ENCODE measurements at regions not wholly inside any gene's neighbourhood (a gene's known extent, or its start where the extent isn't known, plus 50 kb on each side); places are given as distances from the start of the nearest gene placed in this dataset.

GRCh38 chr3:30510596-30510995, 95.8 kb upstream of the TGFBR2 start:
- no peak for DNase-seq (ENCODE audit: low spot score)
- no peak for TF ChIP-seq CTCF (IDR thresholded peaks at IDR 0.05; ENCODE audit: borderline replicate concordance, control extremely low read depth, extremely low read depth, insufficient read depth, missing control alignments)
- in situ Hi-C loops (cut with MboI; ENCODE audit: low sequenced_read_pairs, unreplicated experiment) = no loop called here

- TF ChIP-seq CTCF (IDR thresholded peaks at IDR 0.05; ENCODE audit: borderline replicate concordance, control extremely low read depth, extremely low read depth, insufficient read depth, missing control alignments) = no peak
- DNase-seq (ENCODE audit: low spot score) = no peak
- in situ Hi-C loops (cut with MboI; ENCODE audit: low sequenced_read_pairs, unreplicated experiment) = no loop called here
Observed at GRCh38 chr3:30511524-30512251, 94.7 kb upstream of the TGFBR2 start.

- TF ChIP-seq CTCF (IDR thresholded peaks at IDR 0.05; ENCODE audit: borderline replicate concordance, control extremely low read depth, extremely low read depth, insufficient read depth, missing control alignments) = no peak
- DNase-seq (ENCODE audit: low spot score) = no peak
- in situ Hi-C loops (cut with MboI; ENCODE audit: low sequenced_read_pairs, unreplicated experiment) = no loop called here
Observed at GRCh38 chr3:30512576-30512975, 93.8 kb upstream of the TGFBR2 start.

- in situ Hi-C loops (cut with MboI; ENCODE audit: low sequenced_read_pairs, unreplicated experiment) = no loop called here
Observed at GRCh38 chr3:30513374-30514152, 92.8 kb upstream of the TGFBR2 start.

GRCh38 chr3:30516238-30516637, 90.2 kb upstream of the TGFBR2 start:
- no peak for TF ChIP-seq CTCF (IDR thresholded peaks at IDR 0.05; ENCODE audit: borderline replicate concordance, control extremely low read depth, extremely low read depth, insufficient read depth, missing control alignments)
- in situ Hi-C loops (cut with MboI; ENCODE audit: low sequenced_read_pairs, unreplicated experiment) = no loop called here
- DNase-seq (ENCODE audit: low spot score) = no peak

More at GRCh38 chr3:30513374-30514152, 92.8 kb upstream of the TGFBR2 start:
- no peak for TF ChIP-seq CTCF (IDR thresholded peaks at IDR 0.05; ENCODE audit: borderline replicate concordance, control extremely low read depth, extremely low read depth, insufficient read depth, missing control alignments)
- DNase-seq (ENCODE audit: low spot score) = no peak

DNA sequence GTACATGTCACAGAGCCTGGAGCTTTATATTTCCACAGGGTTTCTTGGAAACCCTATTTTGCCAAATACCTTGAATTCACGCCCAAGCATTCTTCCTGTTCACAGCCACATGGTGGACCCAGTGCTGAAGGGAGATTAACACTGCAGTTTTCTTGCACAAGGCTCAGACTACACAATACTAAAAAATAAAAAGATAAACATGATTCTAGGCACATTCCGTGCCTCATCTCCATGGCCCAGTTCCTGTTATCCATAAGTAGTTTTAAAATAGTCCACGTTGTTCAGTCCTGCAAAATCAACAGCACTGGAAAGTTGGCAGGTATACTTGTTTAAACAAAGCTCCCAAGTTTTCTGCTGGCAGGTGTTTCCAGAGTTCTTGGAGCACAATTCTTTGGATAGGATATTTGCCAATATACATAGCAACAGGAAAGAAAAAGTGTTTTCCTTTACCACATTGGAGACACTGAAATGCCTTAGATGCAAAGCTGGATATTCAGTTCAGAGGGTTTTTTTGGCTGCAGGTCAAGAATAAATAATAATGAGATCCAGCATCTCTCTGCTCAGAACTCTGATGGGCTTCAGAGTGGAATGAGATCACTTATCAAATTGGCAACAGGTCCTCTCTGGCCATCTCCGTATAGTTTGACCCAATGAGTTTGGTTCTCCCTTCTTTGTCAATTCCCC, 88.1 kb upstream of the TGFBR2 start:
- TF ChIP-seq CTCF (IDR thresholded peaks at IDR 0.05; ENCODE audit: borderline replicate concordance, control extremely low read depth, extremely low read depth, insufficient read depth, missing control alignments) = no peak
- in situ Hi-C loops (cut with MboI; ENCODE audit: low sequenced_read_pairs, unreplicated experiment) = no loop called here
- DNase-seq (ENCODE audit: low spot score) = no peak
